Erythroblast (primary cell): ENCODE measurements at regions not wholly inside any gene's neighbourhood (a gene's known extent, or its start where the extent isn't known, plus 50 kb on each side); places are given as distances from the start of the nearest gene placed in this dataset.
"Not testable (repeated sequence)": the region's sequence is repeated elsewhere in the genome, so short reads cannot be mapped to it uniquely, and the experiment has no call there.

ENCODE experiments used
- GATA1 ChIP-seq: IDR thresholded peaks from 2 replicates; pipeline ENCODE4 v1.6.1; 2011; ENCODE audit warnings: low read depth, mild to moderate bottlenecking, control low read depth, low read length, moderate library complexity
- POLR2A ChIP-seq: IDR thresholded peaks from 2 replicates; pipeline ENCODE4 v1.6.1; 2011; ENCODE audit warnings: mild to moderate bottlenecking, low read length

GRCh38 chr1:161451698-161452348, 53.4 kb upstream of the FCGR2A start:
- not testable (repeated sequence) for TF ChIP-seq POLR2A, GATA1
